H9 (cell line): ENCODE measurements at regions not wholly inside any gene's neighbourhood (a gene's known extent, or its start where the extent isn't known, plus 50 kb on each side); places are given as distances from the start of the nearest gene placed in this dataset.

Experiments
- DNase-seq: peaks from one replicate; pipeline ENCODE4 v3.0.0-alpha.2; 2017
- H2AFZ ChIP-seq: one replicate; pipeline ENCODE4 v1.6.1; 2013; ENCODE audit warnings: mild to moderate bottlenecking, low read length, control low read depth, moderate library complexity
- H2AK5ac ChIP-seq: 2 replicates; pipeline ENCODE4 v1.6.1; 2013; ENCODE audit warnings: low read length, control low read depth, mixed read lengths; ENCODE audit not compliant: insufficient read length
- H2BK120ac ChIP-seq: one replicate; pipeline ENCODE4 v1.6.1; 2013; ENCODE audit warnings: low read depth, mild to moderate bottlenecking, low read length, control low read depth, inconsistent platforms; ENCODE audit not compliant: poor library complexity, severe bottlenecking
- H2BK12ac ChIP-seq: 2 replicates; pipeline ENCODE4 v1.6.1; 2013; ENCODE audit warnings: low read length, control low read depth, mixed read lengths, low read depth; ENCODE audit not compliant: insufficient read length
- H2BK15ac ChIP-seq: 2 replicates; pipeline ENCODE4 v1.6.1; 2013; ENCODE audit warnings: low read depth, low read length, control low read depth
- H2BK20ac ChIP-seq: one replicate; pipeline ENCODE4 v1.6.1; 2013; ENCODE audit warnings: low read depth, mild to moderate bottlenecking, low read length, control low read depth, inconsistent platforms; ENCODE audit not compliant: poor library complexity, severe bottlenecking
- H2BK5ac ChIP-seq: 2 replicates; pipeline ENCODE4 v1.6.1; 2013; ENCODE audit warnings: low read length, control low read depth, mixed read lengths; ENCODE audit not compliant: insufficient read length
- H3K14ac ChIP-seq: 2 replicates; pipeline ENCODE4 v1.6.1; 2013; ENCODE audit warnings: low read length, control low read depth; ENCODE audit not compliant: insufficient read depth
- H3K18ac ChIP-seq: 2 replicates; pipeline ENCODE4 v1.6.1; 2013; ENCODE audit warnings: low read depth, mild to moderate bottlenecking, mixed read lengths, low read length, control low read depth; ENCODE audit not compliant: insufficient read length
- H3K23ac ChIP-seq: 2 replicates; pipeline ENCODE4 v1.6.1; 2013; ENCODE audit warnings: low read length, control low read depth, mixed read lengths, low read depth; ENCODE audit not compliant: insufficient read length
- H3K23me2 ChIP-seq: 2 replicates; pipeline ENCODE4 v1.6.1; 2013; ENCODE audit warnings: low read depth, mild to moderate bottlenecking, mixed read lengths, low read length, control low read depth; ENCODE audit not compliant: insufficient read length, poor library complexity, severe bottlenecking
- H3K27ac ChIP-seq: 2 replicates; pipeline ENCODE4 v1.5.1; 2013; ENCODE audit warnings: low read length, control low read depth, mixed read lengths, low read depth; ENCODE audit not compliant: insufficient read length
- H3K27me3 ChIP-seq: 2 replicates; pipeline ENCODE4 v1.6.1; 2013; ENCODE audit warnings: low read length, control low read depth, inconsistent platforms; ENCODE audit not compliant: insufficient read depth
- H3K4ac ChIP-seq: 2 replicates; pipeline ENCODE4 v1.6.1; 2013; ENCODE audit warnings: low read depth, mild to moderate bottlenecking, control low read depth, inconsistent platforms, low read length, moderate library complexity
- H3K4me1 ChIP-seq: 2 replicates; pipeline ENCODE4 v1.6.1; 2013; ENCODE audit warnings: low read length, control low read depth, inconsistent platforms; ENCODE audit not compliant: insufficient read depth
- H3K4me2 ChIP-seq: 2 replicates; pipeline ENCODE4 v1.6.1; 2013; ENCODE audit warnings: low read length, control low read depth, mixed read lengths; ENCODE audit not compliant: insufficient read length, insufficient read depth
- H3K56ac ChIP-seq: 2 replicates; pipeline ENCODE4 v1.6.1; 2013; ENCODE audit warnings: low read depth, mild to moderate bottlenecking, mixed read lengths, low read length, control low read depth; ENCODE audit not compliant: insufficient read length
- H3K79me1 ChIP-seq: 2 replicates; pipeline ENCODE4 v1.6.1; 2013; ENCODE audit warnings: low read depth, mild to moderate bottlenecking, moderate library complexity, low read length, control low read depth, inconsistent platforms; ENCODE audit not compliant: insufficient read depth, poor library complexity, severe bottlenecking
- H3K79me2 ChIP-seq: 2 replicates; pipeline ENCODE4 v1.6.1; 2013; ENCODE audit warnings: low read length, control low read depth, inconsistent platforms; ENCODE audit not compliant: insufficient read depth
- H3K9ac ChIP-seq: 2 replicates; pipeline ENCODE4 v1.6.1; 2013; ENCODE audit warnings: low read length, control low read depth, mixed read lengths; ENCODE audit not compliant: insufficient read length; ENCODE audit errors: extremely low read depth
- H3K9me3 ChIP-seq: one replicate; pipeline ENCODE4 v1.6.1; 2013; ENCODE audit warnings: low read depth, low read length, inconsistent platforms; ENCODE audit not compliant: control insufficient read depth
- H3T11ph ChIP-seq: one replicate; pipeline ENCODE4 v1.6.1; 2013; ENCODE audit warnings: mild to moderate bottlenecking, low read length, control low read depth, inconsistent platforms
- H4K20me1 ChIP-seq: one replicate; pipeline ENCODE4 v1.6.1; 2013; ENCODE audit not compliant: control insufficient read depth, insufficient read length, insufficient read depth
- H4K5ac ChIP-seq: 2 replicates; pipeline ENCODE4 v1.6.1; 2013; ENCODE audit warnings: low read depth, mild to moderate bottlenecking, mixed read lengths, low read length, control low read depth; ENCODE audit not compliant: insufficient read length
- H4K8ac ChIP-seq: replicated peaks from 2 replicates; pipeline ENCODE4 v1.6.1; 2013; ENCODE audit warnings: low read length, control low read depth, mixed read lengths, low read depth; ENCODE audit not compliant: insufficient read length
- H4K91ac ChIP-seq: 2 replicates; pipeline ENCODE4 v1.6.1; 2013; ENCODE audit warnings: low read depth, mild to moderate bottlenecking, moderate library complexity, mixed read lengths, low read length, control low read depth; ENCODE audit not compliant: insufficient read length
- H3K27ac Mint-ChIP-seq, 3 experiments: 2 replicates in 2 of 3; 3 replicates in 1 of 3; pipeline ENCODE4 v1.8.0; 2020 to 2021; ENCODE audit warnings: mixed read lengths in 3 of 3, mild to moderate bottlenecking in 1 of 3, moderate library complexity in 1 of 3
- H3K27me3 Mint-ChIP-seq: 2 replicates; pipeline ENCODE4 v1.8.0; 2021; ENCODE audit warnings: low read depth, mild to moderate bottlenecking, moderate library complexity, mixed read lengths
- H3K36me3 Mint-ChIP-seq, 3 experiments: 2 replicates in 2 of 3; 3 replicates in 1 of 3; pipeline ENCODE4 v1.8.0; 2020 to 2021; ENCODE audit warnings: low read depth in 3 of 3, mixed read lengths in 3 of 3; ENCODE audit not compliant: insufficient read depth in 1 of 3
- H3K4me1 Mint-ChIP-seq, 2 experiments: 2 replicates each; pipeline ENCODE4 v1.8.0; 2020; ENCODE audit warnings: mixed read lengths in 2 of 2
- H3K4me3 Mint-ChIP-seq, 2 experiments: 2 replicates in 1 of 2; 3 replicates in 1 of 2; pipeline ENCODE4 v1.8.0; 2020 to 2021; ENCODE audit warnings: mild to moderate bottlenecking in 2 of 2, mixed read lengths in 2 of 2, moderate library complexity in 1 of 2
- H3K9me3 Mint-ChIP-seq, 2 experiments: 2 replicates in 1 of 2; 3 replicates in 1 of 2; pipeline ENCODE4 v1.8.0; 2020; ENCODE audit warnings: mild to moderate bottlenecking in 2 of 2, mixed read lengths in 2 of 2, moderate library complexity in 1 of 2
- WGBS: extraction: QIAGEN DNeasy Blood & Tissue Kit; methylation state at CpG from one replicate; pipeline ENCODE4 v1.1.7; 2013; ENCODE audit warnings: missing lambda C conversion rate, low lambda C conversion rate, mixed read lengths; ENCODE audit not compliant: insufficient read length; ENCODE audit errors: extremely low coverage; 5-methylcytosine and 5-hydroxymethylcytosine counted together
- TF ChIP-seq, protein P1 (sequence below): fragments of 200-600 bp; sonication (generic); conservative IDR thresholded peaks from 3 replicates; pipeline ENCODE4 v1.8.0; 2021; ENCODE audit warnings: antibody characterized with exemption, mild to moderate bottlenecking

DNA sequence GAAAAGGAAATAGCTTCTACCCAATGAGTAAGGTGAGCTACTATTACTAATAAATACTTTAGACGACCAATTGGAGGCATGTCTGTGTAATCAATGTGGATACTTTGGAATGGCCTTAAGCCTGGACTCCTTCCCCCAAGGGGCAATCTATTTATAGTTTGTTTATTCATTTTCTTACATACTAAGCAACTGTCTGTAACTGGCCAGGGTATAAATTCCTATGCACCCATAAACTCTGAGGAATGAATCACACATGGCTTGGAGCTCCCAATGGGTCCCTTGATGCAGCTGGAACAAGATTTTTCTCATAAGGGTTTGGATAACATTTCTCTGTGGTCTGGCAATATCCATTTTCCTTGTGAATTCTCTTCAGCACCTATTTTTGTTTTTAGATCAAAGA is 506.8 kb downstream of the EDEM1 start:
- no peak for DNase-seq
- Histone ChIP-seq H4K5ac (no peak overlapping the region), H2AFZ (no peak overlapping the region), H3K23ac (no peak overlapping the region), H3K18ac (no peak overlapping the region), H2BK12ac (no peak overlapping the region), H2BK15ac (no peak overlapping the region), H3K14ac (no peak overlapping the region), H2BK5ac (no peak overlapping the region), H4K8ac (no peak overlapping the region), H3K9ac (no peak overlapping the region), H3K23me2 (no peaks in the 10 kb centered on the region), H2AK5ac (no peak overlapping the region), H3T11ph (no peak overlapping the region), H2BK120ac (no peak overlapping the region), H4K91ac (no peak overlapping the region), H3K27ac (no peak overlapping the region), H3K4me1 (no peaks in the 10 kb centered on the region), H3K4ac (no peak overlapping the region), H3K9me3 (no peaks in the 10 kb centered on the region), H3K27me3 (no peaks in the 10 kb centered on the region), H3K56ac (no peak overlapping the region), H3K79me1 (no peaks in the 10 kb centered on the region), H3K79me2 (no peaks in the 10 kb centered on the region), H3K4me2 (no peak overlapping the region), H2BK20ac (no peak overlapping the region), H4K20me1 (no peaks in the 10 kb centered on the region)
- Mint-ChIP-seq H3K27me3 (peaks cover 1% of the 10 kb centered on the region), H3K4me3 (no peak overlapping the region), H3K36me3 (peaks cover 6 to 10% (median 9%) of the 10 kb centered on the region in 3 experiments), H3K27ac (no peak overlapping the region), H3K9me3 (peaks cover 11% of the 10 kb centered on the region in 2 experiments), H3K4me1 (peaks cover 0 to 8% of the 10 kb centered on the region in 2 experiments; a peak in 2 of 4 replicates)
- WGBS: no CpG with 5 or more reads among the region's 1 CpG
- TF ChIP-seq, protein P1, sequence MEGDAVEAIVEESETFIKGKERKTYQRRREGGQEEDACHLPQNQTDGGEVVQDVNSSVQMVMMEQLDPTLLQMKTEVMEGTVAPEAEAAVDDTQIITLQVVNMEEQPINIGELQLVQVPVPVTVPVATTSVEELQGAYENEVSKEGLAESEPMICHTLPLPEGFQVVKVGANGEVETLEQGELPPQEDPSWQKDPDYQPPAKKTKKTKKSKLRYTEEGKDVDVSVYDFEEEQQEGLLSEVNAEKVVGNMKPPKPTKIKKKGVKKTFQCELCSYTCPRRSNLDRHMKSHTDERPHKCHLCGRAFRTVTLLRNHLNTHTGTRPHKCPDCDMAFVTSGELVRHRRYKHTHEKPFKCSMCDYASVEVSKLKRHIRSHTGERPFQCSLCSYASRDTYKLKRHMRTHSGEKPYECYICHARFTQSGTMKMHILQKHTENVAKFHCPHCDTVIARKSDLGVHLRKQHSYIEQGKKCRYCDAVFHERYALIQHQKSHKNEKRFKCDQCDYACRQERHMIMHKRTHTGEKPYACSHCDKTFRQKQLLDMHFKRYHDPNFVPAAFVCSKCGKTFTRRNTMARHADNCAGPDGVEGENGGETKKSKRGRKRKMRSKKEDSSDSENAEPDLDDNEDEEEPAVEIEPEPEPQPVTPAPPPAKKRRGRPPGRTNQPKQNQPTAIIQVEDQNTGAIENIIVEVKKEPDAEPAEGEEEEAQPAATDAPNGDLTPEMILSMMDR: no peak
